ENCODE measurements at regions not wholly inside any gene's neighbourhood (a gene's known extent, or its start where the extent isn't known, plus 50 kb on each side); places are given as distances from the start of the nearest gene placed in this dataset.

GRCh38 chr14:97046967-97047366 lies 249.8 kb downstream of the VRK1 start:
- no peak for DNase-seq (ENCODE audit: extremely low spot score)
- ChIA-PET CTCF (no interaction called here), POLR2A (no interaction called here)
- no peak for TF ChIP-seq CTCF (IDR thresholded peaks at IDR 0.05; ENCODE audit: control extremely low read depth, extremely low read depth, low read depth, missing control alignments)

DNA sequence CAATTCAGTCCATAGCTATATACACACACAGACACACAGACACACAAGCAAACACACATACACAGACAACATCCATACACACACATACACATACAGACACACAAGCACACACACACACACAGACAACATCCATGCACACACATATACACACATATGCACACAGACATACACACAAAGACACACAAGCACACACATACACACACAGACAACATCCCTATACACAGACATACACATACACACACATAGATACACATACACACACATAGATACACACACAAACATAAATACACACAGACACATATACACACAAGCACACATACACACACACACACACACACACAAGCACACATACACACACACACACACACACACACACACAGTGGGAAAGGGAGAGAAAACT lies 254.8 kb downstream of the VRK1 start:
- no peak for TF ChIP-seq CTCF (IDR thresholded peaks at IDR 0.05; ENCODE audit: control extremely low read depth, extremely low read depth, low read depth, missing control alignments)
- DNase-seq (ENCODE audit: extremely low spot score): no peak
- ChIA-PET POLR2A (no interaction called here), CTCF (no interaction called here)

GRCh38 chr14:97053941-97054340 lies 256.8 kb downstream of the VRK1 start:
- TF ChIP-seq CTCF (IDR thresholded peaks at IDR 0.05; ENCODE audit: control extremely low read depth, extremely low read depth, low read depth, missing control alignments): no peak
- ChIA-PET POLR2A (no interaction called here), CTCF (interaction anchor here (1.3 to 2.4 kb wide), 3 partner anchors 9 to 16 kb away, joined by 4 to 10 read pairs (median 6); no protein-coding TSS in a partner anchor)
- DNase-seq (ENCODE audit: extremely low spot score): no peak

DNA sequence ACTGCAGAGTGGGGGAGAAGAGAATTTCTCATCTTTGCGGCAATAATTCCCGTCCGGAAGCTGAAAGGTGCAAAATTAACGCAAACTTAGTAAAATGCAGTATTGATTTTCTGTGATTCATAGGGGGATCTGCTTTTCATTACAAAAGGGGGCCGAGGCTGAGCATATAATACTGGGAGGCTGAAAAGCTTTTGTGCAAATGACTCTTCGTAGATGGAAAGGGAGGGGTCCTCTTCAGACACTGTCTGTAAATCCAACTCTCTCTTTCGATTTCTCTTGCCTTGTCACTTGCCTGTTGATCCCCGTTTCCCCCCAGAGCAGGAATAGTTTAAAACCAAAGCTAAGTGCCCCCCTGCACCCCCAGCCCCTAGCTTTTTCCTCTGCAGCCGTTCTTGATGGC lies 258.2 kb downstream of the VRK1 start:
- CTCF ChIA-PET: interaction anchor here (1.0 to 2.4 kb wide), 5 partner anchors 9 to 22 kb away, joined by 3 to 10 read pairs (median 4); no protein-coding TSS in a partner anchor
- DNase-seq (ENCODE audit: extremely low spot score): no peak
- TF ChIP-seq CTCF (IDR thresholded peaks at IDR 0.05; ENCODE audit: control extremely low read depth, extremely low read depth, low read depth, missing control alignments): no peak
- POLR2A ChIA-PET: no interaction called here

- peak; percentile 9 for TF ChIP-seq CTCF (IDR thresholded peaks at IDR 0.05; ENCODE audit: control extremely low read depth, extremely low read depth, low read depth, missing control alignments)
- ChIA-PET POLR2A (no interaction called here), CTCF (interaction anchor here (0.8 to 2.4 kb wide), 6 partner anchors 10 to 127 kb away, joined by 3 to 6 read pairs (median 3); no protein-coding TSS in a partner anchor)
- DNase-seq (ENCODE audit: extremely low spot score): no peak
These were observed 258.9 kb downstream of the VRK1 start for GRCh38 chr14:97056086-97056485.

DNA sequence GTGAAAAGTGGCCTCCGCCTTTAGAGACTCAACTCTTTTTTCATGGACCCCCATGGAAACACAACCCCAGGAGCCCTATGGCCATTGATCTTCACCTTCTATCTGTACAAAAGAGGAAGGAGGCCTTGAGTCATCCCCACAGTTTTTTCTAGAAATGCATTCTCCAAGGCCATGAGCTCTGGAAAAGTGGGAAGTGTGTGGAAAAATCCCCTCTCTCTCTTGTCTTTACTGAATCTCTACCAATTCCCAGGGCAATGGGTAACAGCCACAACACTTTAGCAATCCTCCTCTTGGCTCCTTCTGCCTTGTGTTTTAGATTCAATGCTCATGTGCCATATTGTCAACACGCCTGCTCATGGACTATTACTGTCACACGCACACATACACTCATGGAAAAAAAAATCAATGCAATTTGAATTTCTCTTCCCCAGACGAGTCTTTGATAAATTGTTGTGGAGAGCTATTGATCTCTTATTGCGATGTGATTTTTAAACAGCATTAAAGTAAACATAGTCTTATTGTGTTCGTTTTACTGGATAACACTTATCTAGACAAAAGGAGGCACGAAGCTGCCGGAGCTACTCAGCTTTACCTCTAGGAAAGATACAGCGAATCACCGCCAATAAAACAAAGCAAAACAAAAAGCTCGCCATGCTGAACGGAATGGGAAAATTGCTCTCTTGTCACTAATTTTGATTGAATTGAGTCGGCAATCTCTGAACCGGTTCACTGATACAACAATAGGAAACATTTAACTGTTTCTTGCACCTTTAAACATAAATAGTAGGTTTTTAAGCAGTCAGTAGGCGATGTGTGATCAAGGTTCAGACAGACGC lies 260.3 kb downstream of the VRK1 start:
- DNase-seq (ENCODE audit: extremely low spot score): no peak
- POLR2A ChIA-PET: no interaction called here
- CTCF ChIA-PET: interaction anchor here (1.5 to 1.6 kb wide), 2 partner anchors 12 to 126 kb away, joined by 3 read pairs; no protein-coding TSS in a partner anchor

More for the DNA sequence above, 260.3 kb downstream of the VRK1 start:
- TF ChIP-seq CTCF (IDR thresholded peaks at IDR 0.05; ENCODE audit: control extremely low read depth, extremely low read depth, low read depth, missing control alignments): no peak
